ENCODE measurements at regions not wholly inside any gene's neighbourhood (a gene's known extent, or its start where the extent isn't known, plus 50 kb on each side); places are given as distances from the start of the nearest gene placed in this dataset.
A peak's percentile ranks its signal among the peaks of the same experiment; 100 is the strongest.

DNA sequence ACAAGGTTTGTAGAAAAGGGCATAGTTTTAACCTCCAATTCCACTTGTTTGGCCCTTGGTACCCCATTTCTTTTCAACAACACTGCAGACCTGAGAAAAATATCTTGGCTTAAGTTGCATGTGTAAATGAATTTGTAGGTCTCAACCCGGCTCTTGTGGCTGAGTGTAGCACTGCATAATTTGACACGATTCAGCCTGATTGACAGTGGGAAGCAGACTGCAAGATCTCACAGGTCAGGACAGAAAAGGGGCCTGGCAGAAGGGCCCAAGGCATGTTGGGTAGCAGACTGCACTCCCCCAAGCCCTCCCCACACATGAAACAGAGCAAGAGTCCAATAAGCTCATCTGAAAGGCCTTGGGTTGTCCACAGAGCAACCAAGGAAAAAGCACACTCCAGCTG is 169.7 kb upstream of the SMARCA2 start:
- H3K27me3 ChIP-seq (ENCODE audit: control insufficient read depth in 2 of 2, insufficient read depth in 1 of 2, low read length in 1 of 2): no peaks in the 10 kb centered on the region
- WGBS: 52% methylated on average over 2 of the region's 2 CpGs

GRCh38 chr9:1855726-1856125 is 159.4 kb upstream of the SMARCA2 start:
- Histone ChIP-seq H3K9me3 (ENCODE audit: control insufficient read depth in 2 of 2, insufficient read depth in 1 of 2, low read length in 1 of 2) (no peaks in the 10 kb centered on the region), H3K36me3 (ENCODE audit: control insufficient read depth in 2 of 2, insufficient read depth in 2 of 2, low read length in 1 of 2) (no peaks in the 10 kb centered on the region), H3K27ac (ENCODE audit: low read depth in 1 of 2, low read length in 1 of 2) (no peak overlapping the region), H3K27me3 (ENCODE audit: control insufficient read depth in 2 of 2, insufficient read depth in 1 of 2, low read length in 1 of 2) (no peaks in the 10 kb centered on the region), H3K4me3 (ENCODE audit: low read length in 2 of 2) (no peak overlapping the region), H3K4me1 (ENCODE audit: control insufficient read depth in 2 of 2, insufficient read depth in 2 of 2, low read length in 2 of 2) (no peaks in the 10 kb centered on the region)
- DNase-seq (ENCODE audit: low read depth in 6 of 9, low spot score in 9 of 9): no peak
- 51% methylated on average over 3 of the region's 3 CpGs for WGBS

More for the DNA sequence above, 169.7 kb upstream of the SMARCA2 start:
- Histone ChIP-seq H3K4me1 (ENCODE audit: control insufficient read depth in 2 of 2, insufficient read depth in 2 of 2, low read length in 2 of 2) (peaks cover 0 to 3% of the 10 kb centered on the region in 2 donors), H3K27ac (ENCODE audit: low read depth in 1 of 2, low read length in 1 of 2) (no peak overlapping the region), H3K36me3 (ENCODE audit: control insufficient read depth in 2 of 2, insufficient read depth in 2 of 2, low read length in 1 of 2) (no peaks in the 10 kb centered on the region), H3K9me3 (ENCODE audit: control insufficient read depth in 2 of 2, insufficient read depth in 1 of 2, low read length in 1 of 2) (no peaks in the 10 kb centered on the region), H3K4me3 (ENCODE audit: low read length in 2 of 2) (no peak overlapping the region)
- DNase-seq (ENCODE audit: low read depth in 6 of 9, low spot score in 9 of 9): no peak

GRCh38 chr9:1857808-1858207 is 157.3 kb upstream of the SMARCA2 start:
- no peak overlapping the region for H3K27ac ChIP-seq (ENCODE audit: low read depth in 1 of 2, low read length in 1 of 2)
- DNase-seq (ENCODE audit: low read depth in 6 of 9, low spot score in 9 of 9): no peak
- H3K27me3 ChIP-seq (ENCODE audit: control insufficient read depth in 2 of 2, insufficient read depth in 1 of 2, low read length in 1 of 2): no peaks in the 10 kb centered on the region
- H3K4me3 ChIP-seq (ENCODE audit: low read length in 2 of 2): no peak overlapping the region
- 94% methylated on average over 3 of the region's 3 CpGs for WGBS
- no peaks in the 10 kb centered on the region for H3K9me3 ChIP-seq (ENCODE audit: control insufficient read depth in 2 of 2, insufficient read depth in 1 of 2, low read length in 1 of 2)
- H3K4me1 ChIP-seq (ENCODE audit: control insufficient read depth in 2 of 2, insufficient read depth in 2 of 2, low read length in 2 of 2): no peaks in the 10 kb centered on the region
- no peaks in the 10 kb centered on the region for H3K36me3 ChIP-seq (ENCODE audit: control insufficient read depth in 2 of 2, insufficient read depth in 2 of 2, low read length in 1 of 2)

DNA sequence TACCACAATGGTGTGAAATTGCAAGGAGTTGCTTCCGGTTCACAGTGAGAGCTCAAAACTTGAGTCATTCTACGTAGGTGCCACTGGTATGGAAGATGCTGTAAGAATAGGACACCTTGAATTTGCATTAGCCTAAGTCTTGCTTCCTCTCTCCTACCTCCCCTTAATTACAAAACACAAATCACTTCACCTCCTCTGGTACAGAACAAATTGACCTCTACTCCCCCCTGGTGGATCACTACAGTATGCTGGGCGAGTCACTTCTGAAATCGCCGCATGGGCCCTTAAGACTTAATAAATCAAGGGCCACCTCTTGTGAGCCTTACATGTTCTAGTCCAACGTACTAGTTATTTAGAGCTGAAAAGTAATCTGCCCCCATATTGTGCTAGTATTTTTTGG is 145.3 kb upstream of the SMARCA2 start:
- Histone ChIP-seq H3K36me3 (ENCODE audit: control insufficient read depth in 2 of 2, insufficient read depth in 2 of 2, low read length in 1 of 2) (no peaks in the 10 kb centered on the region), H3K27me3 (ENCODE audit: control insufficient read depth in 2 of 2, insufficient read depth in 1 of 2, low read length in 1 of 2) (no peaks in the 10 kb centered on the region), H3K27ac (ENCODE audit: low read depth in 1 of 2, low read length in 1 of 2) (no peak overlapping the region), H3K9me3 (ENCODE audit: control insufficient read depth in 2 of 2, insufficient read depth in 1 of 2, low read length in 1 of 2) (no peaks in the 10 kb centered on the region), H3K4me3 (ENCODE audit: low read length in 2 of 2) (no peak overlapping the region), H3K4me1 (ENCODE audit: control insufficient read depth in 2 of 2, insufficient read depth in 2 of 2, low read length in 2 of 2) (no peaks in the 10 kb centered on the region)
- DNase-seq (ENCODE audit: low read depth in 6 of 9, low spot score in 9 of 9): peak in 2 of 9 donors; percentile 2 to 6
- 47% methylated on average over 6 of the region's 6 CpGs for WGBS

GRCh38 chr9:1870915-1871314 is 144.2 kb upstream of the SMARCA2 start:
- Histone ChIP-seq H3K4me1 (ENCODE audit: control insufficient read depth in 2 of 2, insufficient read depth in 2 of 2, low read length in 2 of 2) (no peaks in the 10 kb centered on the region), H3K27me3 (ENCODE audit: control insufficient read depth in 2 of 2, insufficient read depth in 1 of 2, low read length in 1 of 2) (no peaks in the 10 kb centered on the region), H3K9me3 (ENCODE audit: control insufficient read depth in 2 of 2, insufficient read depth in 1 of 2, low read length in 1 of 2) (no peaks in the 10 kb centered on the region), H3K27ac (ENCODE audit: low read depth in 1 of 2, low read length in 1 of 2) (no peak overlapping the region), H3K36me3 (ENCODE audit: control insufficient read depth in 2 of 2, insufficient read depth in 2 of 2, low read length in 1 of 2) (no peaks in the 10 kb centered on the region), H3K4me3 (ENCODE audit: low read length in 2 of 2) (no peak overlapping the region)
- no peak for DNase-seq (ENCODE audit: low read depth in 6 of 9, low spot score in 9 of 9)
- WGBS: 93% methylated on average over 2 of the region's 2 CpGs

- Histone ChIP-seq H3K36me3 (ENCODE audit: control insufficient read depth in 2 of 2, insufficient read depth in 2 of 2, low read length in 1 of 2) (no peaks in the 10 kb centered on the region), H3K27ac (ENCODE audit: low read depth in 1 of 2, low read length in 1 of 2) (no peak overlapping the region), H3K9me3 (ENCODE audit: control insufficient read depth in 2 of 2, insufficient read depth in 1 of 2, low read length in 1 of 2) (no peaks in the 10 kb centered on the region), H3K27me3 (ENCODE audit: control insufficient read depth in 2 of 2, insufficient read depth in 1 of 2, low read length in 1 of 2) (no peaks in the 10 kb centered on the region), H3K4me3 (ENCODE audit: low read length in 2 of 2) (no peak overlapping the region), H3K4me1 (ENCODE audit: control insufficient read depth in 2 of 2, insufficient read depth in 2 of 2, low read length in 2 of 2) (no peaks in the 10 kb centered on the region)
- DNase-seq (ENCODE audit: low read depth in 6 of 9, low spot score in 9 of 9): no peak
- WGBS: 66% methylated on average over 8 of the region's 8 CpGs
These were observed 143.3 kb upstream of the SMARCA2 start for GRCh38 chr9:1871626-1872419.

DNA sequence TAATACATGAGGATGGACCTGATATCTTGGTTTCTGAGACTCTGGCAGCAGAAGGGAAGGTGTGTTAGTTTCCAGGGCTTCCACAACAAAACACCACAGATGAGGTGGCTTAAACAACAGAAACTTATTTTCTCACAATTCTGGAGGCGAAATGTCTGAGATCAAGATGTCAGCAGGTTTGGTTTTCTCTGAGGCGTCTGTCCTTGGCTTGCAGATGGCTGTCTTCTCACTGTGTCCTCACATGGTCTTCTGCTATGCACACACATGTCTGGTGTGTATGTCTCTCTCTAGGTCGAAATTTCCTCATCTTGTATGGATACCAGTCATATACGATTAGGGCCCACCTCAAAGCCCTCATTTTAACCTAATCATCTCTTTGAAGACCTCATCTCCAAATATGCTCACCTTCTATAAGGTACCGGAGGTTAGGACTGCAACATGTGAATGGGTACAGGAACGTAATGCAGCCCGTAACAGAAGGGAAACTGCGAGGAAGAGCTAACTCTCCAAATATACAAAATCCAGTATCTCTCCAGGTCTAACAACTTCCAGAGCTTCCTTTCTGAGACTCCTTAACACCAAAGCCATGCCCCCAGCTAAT is 139.8 kb upstream of the SMARCA2 start:
- no peaks in the 10 kb centered on the region for H3K9me3 ChIP-seq (ENCODE audit: control insufficient read depth in 2 of 2, insufficient read depth in 1 of 2, low read length in 1 of 2)
- no peak overlapping the region for H3K27ac ChIP-seq (ENCODE audit: low read depth in 1 of 2, low read length in 1 of 2)
- H3K36me3 ChIP-seq (ENCODE audit: control insufficient read depth in 2 of 2, insufficient read depth in 2 of 2, low read length in 1 of 2): no peaks in the 10 kb centered on the region
- H3K4me1 ChIP-seq (ENCODE audit: control insufficient read depth in 2 of 2, insufficient read depth in 2 of 2, low read length in 2 of 2): no peaks in the 10 kb centered on the region
- no peak for DNase-seq (ENCODE audit: low read depth in 6 of 9, low spot score in 9 of 9)
- H3K4me3 ChIP-seq (ENCODE audit: low read length in 2 of 2): no peak overlapping the region
- WGBS: 93% methylated on average over 8 of the region's 8 CpGs
- no peaks in the 10 kb centered on the region for H3K27me3 ChIP-seq (ENCODE audit: control insufficient read depth in 2 of 2, insufficient read depth in 1 of 2, low read length in 1 of 2)

- H3K9me3 ChIP-seq (ENCODE audit: control insufficient read depth in 2 of 2, insufficient read depth in 1 of 2, low read length in 1 of 2): no peaks in the 10 kb centered on the region
- WGBS: 79% methylated on average over 5 of the region's 5 CpGs
- no peaks in the 10 kb centered on the region for H3K4me1 ChIP-seq (ENCODE audit: control insufficient read depth in 2 of 2, insufficient read depth in 2 of 2, low read length in 2 of 2)
- H3K4me3 ChIP-seq (ENCODE audit: low read length in 2 of 2): no peak overlapping the region
- H3K27me3 ChIP-seq (ENCODE audit: control insufficient read depth in 2 of 2, insufficient read depth in 1 of 2, low read length in 1 of 2): no peaks in the 10 kb centered on the region
- H3K27ac ChIP-seq (ENCODE audit: low read depth in 1 of 2, low read length in 1 of 2): peak overlapping the region in 1 of 2 donors; percentile 5
- peak in 1 of 9 donors; percentile 1 for DNase-seq (ENCODE audit: low read depth in 6 of 9, low spot score in 9 of 9)
- no peaks in the 10 kb centered on the region for H3K36me3 ChIP-seq (ENCODE audit: control insufficient read depth in 2 of 2, insufficient read depth in 2 of 2, low read length in 1 of 2)
These were observed 139.2 kb upstream of the SMARCA2 start for GRCh38 chr9:1875921-1876448.

- H3K4me1 ChIP-seq (ENCODE audit: control insufficient read depth in 2 of 2, insufficient read depth in 2 of 2, low read length in 2 of 2): no peaks in the 10 kb centered on the region
- H3K27ac ChIP-seq (ENCODE audit: low read depth in 1 of 2, low read length in 1 of 2): no peak overlapping the region
- H3K4me3 ChIP-seq (ENCODE audit: low read length in 2 of 2): no peak overlapping the region
- no peaks in the 10 kb centered on the region for H3K36me3 ChIP-seq (ENCODE audit: control insufficient read depth in 2 of 2, insufficient read depth in 2 of 2, low read length in 1 of 2)
- H3K27me3 ChIP-seq (ENCODE audit: control insufficient read depth in 2 of 2, insufficient read depth in 1 of 2, low read length in 1 of 2): no peaks in the 10 kb centered on the region
- no peak for DNase-seq (ENCODE audit: low read depth in 6 of 9, low spot score in 9 of 9)
- WGBS: 90% methylated on average over 5 of the region's 5 CpGs
- no peaks in the 10 kb centered on the region for H3K9me3 ChIP-seq (ENCODE audit: control insufficient read depth in 2 of 2, insufficient read depth in 1 of 2, low read length in 1 of 2)
These were observed 138.2 kb upstream of the SMARCA2 start for GRCh38 chr9:1876891-1877496.

Data from thymus (tissue), 11 donors.